ENCODE measurements at regions not wholly inside any gene's neighbourhood (a gene's known extent, or its start where the extent isn't known, plus 50 kb on each side); places are given as distances from the start of the nearest gene placed in this dataset.

GRCh38 chr16:62974424-62974823, 938.2 kb upstream of the CDH8 start:
- DNase-seq (ENCODE audit: low spot score) = no peak

- no peak for DNase-seq (ENCODE audit: low spot score)
These were observed 934.6 kb upstream of the CDH8 start for GRCh38 chr16:62970851-62971250.

GRCh38 chr16:62969711-62970318, 933.6 kb upstream of the CDH8 start:
- no peak for DNase-seq (ENCODE audit: low spot score)

- no peak for DNase-seq (ENCODE audit: low spot score)
These were observed 931.4 kb upstream of the CDH8 start for GRCh38 chr16:62967611-62968010.

- DNase-seq (ENCODE audit: low spot score) = no peak
These were observed 930.9 kb upstream of the CDH8 start for GRCh38 chr16:62967163-62967562.

GRCh38 chr16:62966626-62967025, 930.4 kb upstream of the CDH8 start:
- DNase-seq (ENCODE audit: low spot score) = no peak

GRCh38 chr16:62965831-62966230, 929.6 kb upstream of the CDH8 start:
- DNase-seq (ENCODE audit: low spot score) = no peak

GRCh38 chr16:62963846-62964245, 927.6 kb upstream of the CDH8 start:
- DNase-seq (ENCODE audit: low spot score) = no peak

GRCh38 chr16:62955033-62955349, 918.8 kb upstream of the CDH8 start:
- no peak for DNase-seq (ENCODE audit: low spot score)

- no peak for DNase-seq (ENCODE audit: low spot score)
These were observed 918.1 kb upstream of the CDH8 start for GRCh38 chr16:62954144-62955032.

- no peak for DNase-seq (ENCODE audit: low spot score)
These were observed 914.1 kb upstream of the CDH8 start for GRCh38 chr16:62950351-62950750.

- DNase-seq (ENCODE audit: low spot score) = no peak
These were observed 904.3 kb upstream of the CDH8 start for GRCh38 chr16:62940569-62940968.

GRCh38 chr16:62939687-62940086, 903.4 kb upstream of the CDH8 start:
- no peak for DNase-seq (ENCODE audit: low spot score)

- no peak for DNase-seq (ENCODE audit: low spot score)
These were observed 897.7 kb upstream of the CDH8 start for GRCh38 chr16:62933929-62934328.

GRCh38 chr16:62929593-62929992, 893.4 kb upstream of the CDH8 start:
- DNase-seq (ENCODE audit: low spot score) = no peak

- DNase-seq (ENCODE audit: low spot score) = no peak
These were observed 890.9 kb upstream of the CDH8 start for GRCh38 chr16:62927122-62927521.

- DNase-seq (ENCODE audit: low spot score) = no peak
These were observed 890.0 kb upstream of the CDH8 start for GRCh38 chr16:62926121-62926801.

- DNase-seq (ENCODE audit: low spot score) = no peak
These were observed 885.7 kb upstream of the CDH8 start for GRCh38 chr16:62921904-62922303.

- DNase-seq (ENCODE audit: low spot score) = no peak
These were observed 877.7 kb upstream of the CDH8 start for GRCh38 chr16:62913924-62914323.

GRCh38 chr16:62913333-62913732, 877.1 kb upstream of the CDH8 start:
- no peak for DNase-seq (ENCODE audit: low spot score)

GRCh38 chr16:62909597-62909996, 873.4 kb upstream of the CDH8 start:
- no peak for DNase-seq (ENCODE audit: low spot score)

GRCh38 chr16:62907562-62907961, 871.3 kb upstream of the CDH8 start:
- no peak for DNase-seq (ENCODE audit: low spot score)

GRCh38 chr16:62903961-62904502, 867.8 kb upstream of the CDH8 start:
- no peak for DNase-seq (ENCODE audit: low spot score)

Data from AG08395 (cell line).